MM.1S (cell line): ENCODE measurements at regions not wholly inside any gene's neighbourhood (a gene's known extent, or its start where the extent isn't known, plus 50 kb on each side); places are given as distances from the start of the nearest gene placed in this dataset.

ENCODE experiments used
- DNase-seq: peaks from one replicate; pipeline ENCODE4 v3.0.0-alpha.2; 2015
- H2AFZ ChIP-seq: fragments of 300-600 bp; sonication (generic); 2 replicates; pipeline ENCODE4 v1.6.0; 2016; ENCODE audit warnings: antibody characterized with exemption, low read length
- H3F3A ChIP-seq: fragments of 300-600 bp; sonication (generic); 2 replicates; pipeline ENCODE4 v1.6.1; 2016; ENCODE audit warnings: mild to moderate bottlenecking, antibody characterized with exemption, low read length, moderate library complexity, mixed read lengths; ENCODE audit not compliant: insufficient read depth
- H3K27ac ChIP-seq: fragments of 300-600 bp; sonication (generic); 2 replicates; pipeline ENCODE4 v1.5.1; 2016; ENCODE audit warnings: mild to moderate bottlenecking, low read length
- H3K27me3 ChIP-seq: fragments of 300-600 bp; sonication (generic); replicated peaks from 2 replicates; pipeline ENCODE4 v1.6.0; 2016; ENCODE audit warnings: low read length; ENCODE audit not compliant: insufficient read depth
- H3K36me3 ChIP-seq: fragments of 300-600 bp; sonication (generic); replicated peaks from 2 replicates; pipeline ENCODE4 v1.6.1; 2016; ENCODE audit warnings: mild to moderate bottlenecking, low read length, mixed read lengths; ENCODE audit not compliant: insufficient read depth
- H3K4me1 ChIP-seq: fragments of 300-600 bp; sonication (generic); 2 replicates; pipeline ENCODE4 v1.6.1; 2016; ENCODE audit warnings: low read length, mixed read lengths
- H3K4me2 ChIP-seq: fragments of 300-600 bp; sonication (generic); 2 replicates; pipeline ENCODE4 v1.6.0; 2016; ENCODE audit warnings: low read depth, low read length
- H3K4me3 ChIP-seq: fragments of 300-600 bp; sonication (generic); 2 replicates; pipeline ENCODE4 v1.5.1; 2016; ENCODE audit warnings: low read length, mixed read lengths
- H3K79me2 ChIP-seq: fragments of 300-600 bp; sonication (generic); 2 replicates; pipeline ENCODE4 v1.6.1; 2016; ENCODE audit warnings: mixed run types, low read length, mixed read lengths
- H3K9ac ChIP-seq: fragments of 300-600 bp; sonication (generic); 2 replicates; pipeline ENCODE4 v1.6.1; 2016; ENCODE audit warnings: low read length, mixed read lengths
- H3K9me2 ChIP-seq: fragments of 300-600 bp; sonication (generic); replicated peaks from 2 replicates; pipeline ENCODE4 v1.6.1; 2016; ENCODE audit warnings: mild to moderate bottlenecking, low read length, mixed read lengths; ENCODE audit not compliant: insufficient read depth
- H3K9me3 ChIP-seq: fragments of 300-600 bp; sonication (generic); replicated peaks from 2 replicates; pipeline ENCODE4 v1.6.1; 2016; ENCODE audit warnings: mild to moderate bottlenecking, low read length, mixed read lengths; ENCODE audit not compliant: insufficient read depth
- H4K20me1 ChIP-seq: fragments of 300-600 bp; sonication (generic); 2 replicates; pipeline ENCODE4 v1.6.1; 2016; ENCODE audit warnings: mild to moderate bottlenecking, low read length, moderate library complexity, mixed read lengths; ENCODE audit not compliant: insufficient read depth
- EZH2 ChIP-seq: fragments of 300-600 bp; sonication (generic); optimal IDR thresholded peaks from 2 replicates; pipeline ENCODE3; 2017; ENCODE audit warnings: low read depth, mild to moderate bottlenecking, antibody characterized with exemption, low read length, mixed read lengths
- EZH2phosphoT487 ChIP-seq: fragments of 300-600 bp; sonication (generic); IDR thresholded peaks from 2 replicates; pipeline ENCODE4 v1.6.1; 2018; ENCODE audit warnings: antibody characterized with exemption, low read length
- TF ChIP-seq, protein P1 (sequence below): fragments of 300-600 bp; sonication (generic); IDR thresholded peaks from 2 replicates; pipeline ENCODE4 v1.5.1; 2016; ENCODE audit warnings: antibody characterized with exemption, low read length, mixed read lengths

DNA sequence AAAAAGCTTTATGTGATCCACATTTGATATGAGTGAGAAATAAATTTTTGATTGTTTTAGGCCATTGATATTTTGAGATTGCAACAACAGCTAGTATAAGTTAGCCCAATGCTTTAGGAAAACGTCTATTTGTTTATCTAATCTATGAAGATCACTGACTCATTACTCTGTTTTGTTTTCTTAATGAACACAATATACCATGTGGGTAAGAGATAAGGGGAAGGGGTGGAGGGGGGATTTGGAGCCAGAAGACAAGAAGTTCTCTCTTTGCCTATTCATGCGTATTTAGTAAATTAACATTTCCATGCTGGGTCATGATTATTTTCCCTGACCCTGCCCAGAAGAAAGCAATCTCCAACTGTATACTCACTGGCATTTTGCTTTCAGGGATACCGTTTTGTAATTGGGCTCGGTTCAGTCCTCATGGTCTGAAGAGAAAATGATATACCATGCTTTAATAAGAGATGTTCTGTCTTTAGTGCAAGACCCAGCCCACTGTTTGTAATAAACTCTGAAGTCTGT is 359.5 kb upstream of the NPSR1 start:
- no peaks in the 10 kb centered on the region for H3K9me3 ChIP-seq
- no peaks in the 10 kb centered on the region for H3K27me3 ChIP-seq
- TF ChIP-seq, protein P1, sequence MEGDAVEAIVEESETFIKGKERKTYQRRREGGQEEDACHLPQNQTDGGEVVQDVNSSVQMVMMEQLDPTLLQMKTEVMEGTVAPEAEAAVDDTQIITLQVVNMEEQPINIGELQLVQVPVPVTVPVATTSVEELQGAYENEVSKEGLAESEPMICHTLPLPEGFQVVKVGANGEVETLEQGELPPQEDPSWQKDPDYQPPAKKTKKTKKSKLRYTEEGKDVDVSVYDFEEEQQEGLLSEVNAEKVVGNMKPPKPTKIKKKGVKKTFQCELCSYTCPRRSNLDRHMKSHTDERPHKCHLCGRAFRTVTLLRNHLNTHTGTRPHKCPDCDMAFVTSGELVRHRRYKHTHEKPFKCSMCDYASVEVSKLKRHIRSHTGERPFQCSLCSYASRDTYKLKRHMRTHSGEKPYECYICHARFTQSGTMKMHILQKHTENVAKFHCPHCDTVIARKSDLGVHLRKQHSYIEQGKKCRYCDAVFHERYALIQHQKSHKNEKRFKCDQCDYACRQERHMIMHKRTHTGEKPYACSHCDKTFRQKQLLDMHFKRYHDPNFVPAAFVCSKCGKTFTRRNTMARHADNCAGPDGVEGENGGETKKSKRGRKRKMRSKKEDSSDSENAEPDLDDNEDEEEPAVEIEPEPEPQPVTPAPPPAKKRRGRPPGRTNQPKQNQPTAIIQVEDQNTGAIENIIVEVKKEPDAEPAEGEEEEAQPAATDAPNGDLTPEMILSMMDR = no peak
- no peak for TF ChIP-seq EZH2
- TF ChIP-seq EZH2phosphoT487 = no peak
- no peaks in the 10 kb centered on the region for H3K36me3 ChIP-seq
- no peak overlapping the region for H3K27ac ChIP-seq
- no peak for DNase-seq
- no peak overlapping the region for H2AFZ ChIP-seq
- no peak overlapping the region for H3K9ac ChIP-seq
- H3K4me1 ChIP-seq = no peaks in the 10 kb centered on the region
- H3K79me2 ChIP-seq = no peaks in the 10 kb centered on the region
- H3K9me2 ChIP-seq = no peaks in the 10 kb centered on the region
- H3F3A ChIP-seq = no peaks in the 10 kb centered on the region
- H4K20me1 ChIP-seq = no peaks in the 10 kb centered on the region
- H3K4me2 ChIP-seq = no peak overlapping the region
- no peak overlapping the region for H3K4me3 ChIP-seq

GRCh38 chr7:34299066-34299465 is 359.0 kb upstream of the NPSR1 start:
- H3K9me2 ChIP-seq = no peaks in the 10 kb centered on the region
- H3K36me3 ChIP-seq = no peaks in the 10 kb centered on the region
- H3K27ac ChIP-seq = no peak overlapping the region
- no peaks in the 10 kb centered on the region for H4K20me1 ChIP-seq
- H2AFZ ChIP-seq = no peak overlapping the region
- no peaks in the 10 kb centered on the region for H3K9me3 ChIP-seq
- no peak for DNase-seq
- TF ChIP-seq EZH2 = no peak
- TF ChIP-seq, protein P1 = no peak
- no peak for TF ChIP-seq EZH2phosphoT487
- no peak overlapping the region for H3K4me2 ChIP-seq
- no peak overlapping the region for H3K4me3 ChIP-seq
- no peak overlapping the region for H3K9ac ChIP-seq
- no peaks in the 10 kb centered on the region for H3K27me3 ChIP-seq
- H3K79me2 ChIP-seq = no peaks in the 10 kb centered on the region
- H3F3A ChIP-seq = no peaks in the 10 kb centered on the region
- H3K4me1 ChIP-seq = no peaks in the 10 kb centered on the region

DNA sequence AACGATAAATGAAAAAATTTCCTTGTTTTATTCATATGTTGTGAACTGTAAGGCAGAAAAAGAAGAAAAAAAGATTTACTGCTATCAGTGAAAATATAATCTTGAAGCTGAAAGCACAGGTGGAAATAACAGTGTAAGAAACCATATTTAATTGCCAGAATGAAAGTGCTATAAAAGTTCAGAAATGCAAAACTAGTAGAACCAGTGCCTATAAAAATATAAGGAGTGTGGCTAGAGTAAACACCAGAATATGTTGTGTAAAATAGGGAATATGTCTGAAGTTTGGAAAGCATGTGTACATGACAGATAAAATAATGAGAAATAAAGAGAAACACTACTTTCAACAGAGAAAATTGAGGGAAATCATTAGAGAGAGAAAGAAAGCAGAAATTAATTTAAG is 350.5 kb upstream of the NPSR1 start:
- Histone ChIP-seq H3K9me3 (no peaks in the 10 kb centered on the region), H3K9ac (no peak overlapping the region), H2AFZ (no peak overlapping the region), H3K9me2 (no peaks in the 10 kb centered on the region), H3K4me1 (no peaks in the 10 kb centered on the region), H3K27ac (no peak overlapping the region), H3F3A (no peaks in the 10 kb centered on the region), H4K20me1 (no peaks in the 10 kb centered on the region), H3K27me3 (no peaks in the 10 kb centered on the region), H3K4me3 (no peak overlapping the region), H3K79me2 (no peaks in the 10 kb centered on the region), H3K4me2 (no peak overlapping the region), H3K36me3 (no peaks in the 10 kb centered on the region)
- TF ChIP-seq EZH2phosphoT487 = no peak
- no peak for TF ChIP-seq EZH2
- no peak for DNase-seq

DNA sequence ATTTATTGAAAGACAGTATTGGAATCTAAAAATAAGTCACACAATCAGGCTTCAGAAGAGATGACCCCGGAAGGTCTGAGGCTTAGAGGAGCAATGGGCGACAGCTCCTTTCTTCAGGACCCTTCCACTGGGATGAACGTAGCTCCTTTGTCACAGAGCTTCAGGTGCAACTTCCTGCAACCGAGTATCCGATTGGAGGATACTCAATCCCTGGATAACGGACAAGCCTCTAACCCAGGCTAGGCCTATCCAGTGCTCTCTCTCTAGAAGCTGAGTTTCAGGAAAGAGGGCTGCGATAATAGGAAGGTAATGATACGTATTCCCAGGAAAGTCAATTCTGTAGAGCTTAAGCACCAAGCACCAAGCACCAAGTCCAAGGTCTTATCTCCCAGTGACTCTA is 349.4 kb upstream of the NPSR1 start:
- H3K4me1 ChIP-seq = no peaks in the 10 kb centered on the region
- no peaks in the 10 kb centered on the region for H3K9me2 ChIP-seq
- H3K79me2 ChIP-seq = no peaks in the 10 kb centered on the region
- H4K20me1 ChIP-seq = no peaks in the 10 kb centered on the region
- no peaks in the 10 kb centered on the region for H3K27me3 ChIP-seq
- TF ChIP-seq EZH2phosphoT487 = no peak
- no peak for TF ChIP-seq EZH2
- TF ChIP-seq, protein P1 = no peak
- no peak overlapping the region for H3K27ac ChIP-seq
- no peaks in the 10 kb centered on the region for H3K36me3 ChIP-seq
- no peak overlapping the region for H3K4me3 ChIP-seq
- no peaks in the 10 kb centered on the region for H3F3A ChIP-seq
- no peak overlapping the region for H3K4me2 ChIP-seq
- no peak overlapping the region for H3K9ac ChIP-seq
- H2AFZ ChIP-seq = no peak overlapping the region
- no peaks in the 10 kb centered on the region for H3K9me3 ChIP-seq
- no peak for DNase-seq
